Panc1 (cell line): ENCODE measurements at regions not wholly inside any gene's neighbourhood (a gene's known extent, or its start where the extent isn't known, plus 50 kb on each side); places are given as distances from the start of the nearest gene placed in this dataset.
"Not testable (repeated sequence)": the region's sequence is repeated elsewhere in the genome, so short reads cannot be mapped to it uniquely, and the experiment has no call there.

Experiments used
- CTCF ChIP-seq: fragments of 450-650 bp; IDR thresholded peaks from 2 replicates; pipeline ENCODE4 v1.5.1; 2017; ENCODE audit warnings: mild to moderate bottlenecking
- REST ChIP-seq, 2 experiments: IDR thresholded peaks; 2 replicates each; pipeline ENCODE4 v1.6.1; 2011 to 2012; ENCODE audit warnings: low read depth in 2 of 2, control low read depth in 1 of 2, low read length in 1 of 2, mild to moderate bottlenecking in 1 of 2, moderate library complexity in 1 of 2; ENCODE audit not compliant: insufficient read depth in 1 of 2
- TCF7L2 ChIP-seq: IDR thresholded peaks from 2 replicates; pipeline ENCODE4 v1.6.1; 2011; ENCODE audit warnings: mild to moderate bottlenecking, low read depth, low read length, inconsistent platforms

- not testable (repeated sequence) for TF ChIP-seq CTCF; REST (IDR thresholded peaks at IDR 0.05; ENCODE audit: insufficient read depth in 1 of 2, low read depth in 2 of 2, low read length in 1 of 2); TCF7L2
These were observed 82.3 kb upstream of the FAT1 start for GRCh38 chr4:186805917-186806316.
